Loucy (cell line): ENCODE measurements at regions not wholly inside any gene's neighbourhood (a gene's known extent, or its start where the extent isn't known, plus 50 kb on each side); places are given as distances from the start of the nearest gene placed in this dataset.

Source experiments
- H2AFZ ChIP-seq: fragments of 200-600 bp; sonication (generic); 2 replicates; pipeline ENCODE4 v1.6.0; 2016; ENCODE audit warnings: antibody characterized with exemption, mild to moderate bottlenecking, low read length, moderate library complexity
- H3F3A ChIP-seq: fragments of 200-600 bp; 2 replicates; pipeline ENCODE4 v1.6.0; 2016; ENCODE audit warnings: antibody characterized with exemption, low read depth, mild to moderate bottlenecking
- H3K27me3 ChIP-seq: fragments of 200-600 bp; sonication (generic); 2 replicates; pipeline ENCODE4 v1.6.1; 2014; ENCODE audit warnings: low read length, mild to moderate bottlenecking; ENCODE audit not compliant: insufficient read depth, poor library complexity, severe bottlenecking
- H3K36me3 ChIP-seq: fragments of 200-600 bp; sonication (generic); 2 replicates; pipeline ENCODE4 v1.6.1; 2016; ENCODE audit warnings: low read length; ENCODE audit not compliant: insufficient read depth
- H3K4me1 ChIP-seq: fragments of 200-600 bp; sonication (generic); 2 replicates; pipeline ENCODE4 v1.5.1; 2014; ENCODE audit warnings: low read length, mild to moderate bottlenecking; ENCODE audit not compliant: insufficient read depth, poor library complexity, severe bottlenecking
- H3K4me2 ChIP-seq: fragments of 200-600 bp; sonication (generic); 2 replicates; pipeline ENCODE4 v1.6.0; 2014; ENCODE audit warnings: antibody characterized with exemption, low read length, low read depth, mild to moderate bottlenecking; ENCODE audit not compliant: poor library complexity, severe bottlenecking
- H3K4me3 ChIP-seq: fragments of 200-600 bp; sonication (generic); 2 replicates; pipeline ENCODE4 v1.5.1; 2014; ENCODE audit warnings: low read length, mild to moderate bottlenecking, mixed read lengths; ENCODE audit not compliant: poor library complexity, severe bottlenecking
- H3K79me2 ChIP-seq: fragments of 200-600 bp; sonication (generic); 2 replicates; pipeline ENCODE4 v1.6.1; 2014; ENCODE audit warnings: low read length; ENCODE audit not compliant: insufficient read depth
- H3K9ac ChIP-seq: fragments of 200-600 bp; sonication (generic); 2 replicates; pipeline ENCODE4 v1.6.0; 2014; ENCODE audit warnings: mild to moderate bottlenecking, low read depth, low read length, moderate library complexity; ENCODE audit not compliant: poor library complexity, severe bottlenecking
- H3K9me2 ChIP-seq: fragments of 200-600 bp; sonication (generic); replicated peaks from 2 replicates; pipeline ENCODE4 v1.6.1; 2016; ENCODE audit warnings: low read depth, low read length, mixed read lengths
- H3K9me3 ChIP-seq: fragments of 200-600 bp; sonication (generic); 2 replicates; pipeline ENCODE4 v1.6.1; 2014; ENCODE audit warnings: mild to moderate bottlenecking, antibody characterized with exemption, low read length, low read depth; ENCODE audit not compliant: insufficient read depth
- H4K20me1 ChIP-seq: fragments of 200-600 bp; sonication (generic); 2 replicates; pipeline ENCODE4 v1.6.0; 2014; ENCODE audit warnings: antibody characterized with exemption, low read length, mild to moderate bottlenecking; ENCODE audit not compliant: insufficient read depth, poor library complexity, severe bottlenecking
- CTCF ChIP-seq: fragments of 200-600 bp; sonication (generic); conservative IDR thresholded peaks from 2 replicates; pipeline ENCODE4 v1.5.1; 2014; ENCODE audit warnings: mild to moderate bottlenecking, antibody characterized with exemption, low read length
- EZH2phosphoT487 ChIP-seq: fragments of 200-600 bp; IDR thresholded peaks from 2 replicates; pipeline ENCODE4 v1.6.1; 2018; ENCODE audit warnings: antibody characterized with exemption, mild to moderate bottlenecking, moderate library complexity, borderline replicate concordance

GRCh38 chr14:61875483-61875882 is 113.3 kb downstream of the SNAPC1 start:
- H3K4me3 ChIP-seq: no peak overlapping the region
- no peak overlapping the region for H2AFZ ChIP-seq
- H3K4me2 ChIP-seq: no peak overlapping the region
- H3K36me3 ChIP-seq: no peaks in the 10 kb centered on the region
- H3K9me3 ChIP-seq: peaks cover 5% of the 10 kb centered on the region; the same call in 1 of the 2 replicates
- H3K9ac ChIP-seq: no peak overlapping the region
- H3K9me2 ChIP-seq: no peaks in the 10 kb centered on the region
- TF ChIP-seq CTCF (no peak), EZH2phosphoT487 (no peak)
- H4K20me1 ChIP-seq: no peaks in the 10 kb centered on the region
- H3K27me3 ChIP-seq: no peaks in the 10 kb centered on the region
- no peaks in the 10 kb centered on the region for H3K79me2 ChIP-seq
- H3F3A ChIP-seq: no peaks in the 10 kb centered on the region
- H3K4me1 ChIP-seq: no peaks in the 10 kb centered on the region

- TF ChIP-seq CTCF (no peak), EZH2phosphoT487 (no peak)
- H3K4me2 ChIP-seq: no peak overlapping the region
- no peaks in the 10 kb centered on the region for H4K20me1 ChIP-seq
- H3K27me3 ChIP-seq: no peaks in the 10 kb centered on the region
- no peaks in the 10 kb centered on the region for H3K79me2 ChIP-seq
- no peaks in the 10 kb centered on the region for H3K9me2 ChIP-seq
- no peak overlapping the region for H2AFZ ChIP-seq
- H3K4me3 ChIP-seq: no peak overlapping the region
- H3K9me3 ChIP-seq: no peaks in the 10 kb centered on the region
- H3K36me3 ChIP-seq: no peaks in the 10 kb centered on the region
- H3K9ac ChIP-seq: no peak overlapping the region
- H3F3A ChIP-seq: no peaks in the 10 kb centered on the region
- H3K4me1 ChIP-seq: no peaks in the 10 kb centered on the region
These were observed 114.3 kb downstream of the SNAPC1 start for GRCh38 chr14:61876362-61877034.

GRCh38 chr14:61877035-61877390 is 114.8 kb downstream of the SNAPC1 start:
- Histone ChIP-seq H3K36me3 (no peaks in the 10 kb centered on the region), H3K79me2 (no peaks in the 10 kb centered on the region), H3F3A (no peaks in the 10 kb centered on the region), H3K9me3 (no peaks in the 10 kb centered on the region), H3K9ac (no peak overlapping the region), H3K9me2 (no peaks in the 10 kb centered on the region), H3K4me3 (no peak overlapping the region), H4K20me1 (no peaks in the 10 kb centered on the region), H2AFZ (no peak overlapping the region), H3K4me1 (no peaks in the 10 kb centered on the region), H3K4me2 (no peak overlapping the region), H3K27me3 (no peaks in the 10 kb centered on the region)
- no peak for TF ChIP-seq CTCF
- TF ChIP-seq EZH2phosphoT487: no peak
